Ammon's horn (tissue), 1 donor: ENCODE measurements at regions not wholly inside any gene's neighbourhood (a gene's known extent, or its start where the extent isn't known, plus 50 kb on each side); places are given as distances from the start of the nearest gene placed in this dataset.
A peak's percentile ranks its signal among the peaks of the same experiment; 100 is the strongest.
"Not testable (repeated sequence)": the region's sequence is repeated elsewhere in the genome, so short reads cannot be mapped to it uniquely, and the experiment has no call there.

Experiments
- DNase-seq: peaks from one replicate; pipeline ENCODE4 v3.0.0-alpha.2; 2016; ENCODE audit warnings: low spot score

GRCh38 chr20:30511322-30512030 lies 746.0 kb upstream of the DEFB115 start:
- no peak for DNase-seq

DNA sequence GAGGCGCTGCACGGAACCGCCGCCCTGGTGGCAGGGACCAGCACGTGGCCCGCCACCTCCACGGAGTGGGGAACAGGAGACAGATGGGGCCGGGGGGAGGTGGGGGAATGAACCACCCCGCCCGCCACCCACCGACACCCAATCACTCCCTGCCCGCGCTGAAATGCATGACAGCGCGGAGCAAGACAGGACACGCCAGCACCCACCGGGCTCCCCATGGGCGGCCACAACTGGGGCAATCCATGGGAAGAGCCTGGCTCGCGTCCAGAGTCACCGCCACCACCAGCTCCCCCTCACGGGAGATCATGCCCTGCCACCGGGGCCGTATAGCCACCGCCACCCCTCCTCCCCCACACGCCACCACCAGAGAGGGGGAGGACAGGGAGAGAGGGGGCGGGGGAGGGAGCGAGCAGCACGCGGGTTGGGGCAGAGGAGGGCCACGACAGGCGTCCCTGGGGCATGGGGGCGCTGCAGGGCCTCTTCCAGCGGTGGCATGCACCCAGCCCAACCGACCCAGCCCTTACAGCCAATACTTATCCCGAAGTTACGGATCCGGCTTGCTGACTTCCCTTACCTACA lies 744.3 kb upstream of the DEFB115 start:
- no peak for DNase-seq

- not testable (repeated sequence) for DNase-seq
Observed at GRCh38 chr20:30515915-30516314, 741.5 kb upstream of the DEFB115 start.

DNA sequence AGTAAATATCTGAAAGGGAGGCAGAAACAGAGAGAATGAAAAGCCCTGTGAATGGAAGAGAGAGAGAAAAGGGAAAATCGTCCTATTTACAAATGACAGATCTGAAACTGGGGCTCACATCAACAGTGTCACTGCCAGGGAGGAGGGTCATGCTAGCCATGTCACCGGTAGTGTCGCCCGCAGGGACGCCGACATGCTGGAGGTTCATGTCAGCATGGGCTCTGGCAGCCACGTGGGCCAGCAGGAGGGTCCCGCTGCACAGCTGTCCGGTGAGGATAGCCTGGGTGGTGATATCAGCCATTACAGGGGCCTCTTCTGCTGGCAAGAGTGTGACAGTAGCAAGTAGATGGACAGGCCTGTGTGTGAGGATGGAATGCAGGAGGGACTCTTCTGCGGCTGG lies 738.6 kb upstream of the DEFB115 start:
- DNase-seq, result not testable (repeated sequence)

- DNase-seq, result not testable (repeated sequence)
Observed at GRCh38 chr20:30521686-30522415, 735.6 kb upstream of the DEFB115 start.

- not testable (repeated sequence) for DNase-seq
Observed at GRCh38 chr20:30524155-30524554, 733.3 kb upstream of the DEFB115 start.

DNA sequence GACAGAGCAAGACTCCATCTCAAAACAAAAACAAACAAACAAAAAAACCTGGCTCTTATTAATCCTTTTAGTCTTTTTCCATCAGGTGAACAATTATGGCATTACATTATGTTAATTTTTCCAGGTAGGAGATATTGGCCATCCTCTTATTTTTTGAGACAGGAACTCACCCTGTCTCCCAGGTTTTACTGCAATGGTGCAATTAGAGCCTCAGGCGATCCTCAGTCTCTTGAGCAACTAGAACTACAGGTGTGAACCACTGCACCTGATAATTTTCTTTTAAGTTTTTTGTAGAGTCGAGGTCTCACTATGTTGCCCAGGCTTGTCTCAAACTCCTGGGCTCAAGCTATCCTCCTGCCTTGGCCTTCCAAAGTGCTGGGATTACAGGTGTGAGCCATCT lies 732.7 kb upstream of the DEFB115 start:
- not testable (repeated sequence) for DNase-seq

- DNase-seq, result not testable (repeated sequence)
Observed at GRCh38 chr20:30533653-30534052, 723.8 kb upstream of the DEFB115 start.

- peak; percentile 25 for DNase-seq
Observed at GRCh38 chr20:30537459-30537858, 720.0 kb upstream of the DEFB115 start.

GRCh38 chr20:30540330-30541069 lies 717.0 kb upstream of the DEFB115 start:
- DNase-seq, result not testable (repeated sequence)

GRCh38 chr20:30551236-30551635 lies 706.2 kb upstream of the DEFB115 start:
- not testable (repeated sequence) for DNase-seq

DNA sequence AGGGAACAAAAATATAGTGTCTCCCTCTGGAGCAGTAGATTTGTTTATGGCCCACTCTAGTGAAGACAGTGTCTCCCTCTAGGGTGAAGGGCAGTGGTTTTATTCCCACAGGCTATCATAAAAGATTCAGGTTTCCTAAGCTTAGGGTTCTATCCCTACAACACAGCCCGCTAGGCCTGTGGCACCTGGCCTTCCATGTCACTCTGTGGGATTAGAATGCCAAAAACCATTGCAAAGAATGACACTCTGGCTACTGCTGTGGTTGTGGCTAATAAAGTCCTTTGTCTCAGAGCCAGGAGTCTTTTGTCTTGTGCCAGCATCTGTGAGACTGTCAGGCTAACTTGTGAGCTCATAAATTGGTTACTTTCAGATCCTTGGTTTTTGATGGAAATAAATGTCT lies 700.7 kb upstream of the DEFB115 start:
- not testable (repeated sequence) for DNase-seq

GRCh38 chr20:30565086-30565485 lies 692.4 kb upstream of the DEFB115 start:
- not testable (repeated sequence) for DNase-seq

GRCh38 chr20:30569867-30570266 lies 687.6 kb upstream of the DEFB115 start:
- not testable (repeated sequence) for DNase-seq

- not testable (repeated sequence) for DNase-seq
Observed at GRCh38 chr20:30570622-30571021, 686.8 kb upstream of the DEFB115 start.

- DNase-seq, result not testable (repeated sequence)
Observed at GRCh38 chr20:30574337-30574736, 683.1 kb upstream of the DEFB115 start.

- not testable (repeated sequence) for DNase-seq
Observed at GRCh38 chr20:30579069-30579468, 678.4 kb upstream of the DEFB115 start.

- peak; percentile 73 for DNase-seq
Observed at GRCh38 chr20:30579824-30580438, 677.5 kb upstream of the DEFB115 start.

GRCh38 chr20:30581839-30582238 lies 675.6 kb upstream of the DEFB115 start:
- peak; percentile 40 for DNase-seq

GRCh38 chr20:30584403-30584802 lies 673.1 kb upstream of the DEFB115 start:
- DNase-seq, result not testable (repeated sequence)

GRCh38 chr20:30585244-30585796 lies 672.1 kb upstream of the DEFB115 start:
- DNase-seq, result peak; percentile 44
